ENCODE measurements at regions not wholly inside any gene's neighbourhood (a gene's known extent, or its start where the extent isn't known, plus 50 kb on each side); places are given as distances from the start of the nearest gene placed in this dataset.

- Histone ChIP-seq H3K36me3 (ENCODE audit: control insufficient read depth, insufficient read depth, low read length) (no peaks in the 10 kb centered on the region), H3K27me3 (ENCODE audit: control insufficient read depth in 2 of 2, insufficient read depth in 2 of 2, low read length in 2 of 2) (no peaks in the 10 kb centered on the region), H3K4me1 (replicated peaks in 1 of 2; ENCODE audit: control insufficient read depth in 2 of 2, insufficient read depth in 2 of 2, low read length in 2 of 2) (no peaks in the 10 kb centered on the region), H3K9me1 (ENCODE audit: control insufficient read depth, insufficient read depth, low read length) (no peaks in the 10 kb centered on the region), H2AFZ (ENCODE audit: low read depth, low read length) (no peak overlapping the region), H3K9ac (ENCODE audit: insufficient read depth in 1 of 2, low read depth in 2 of 2, low read length in 2 of 2) (no peak overlapping the region), H3K9me3 (replicated peaks; ENCODE audit: control insufficient read depth, insufficient read depth, low read depth, low read length) (no peaks in the 10 kb centered on the region), H3K4me3 (no peak overlapping the region), H3K4me2 (ENCODE audit: insufficient read depth, low read length) (no peak overlapping the region), H3K79me2 (ENCODE audit: control insufficient read depth, insufficient read depth, low read length) (no peaks in the 10 kb centered on the region), H3K27ac (ENCODE audit: extremely low read depth, low read depth, low read length) (no peak overlapping the region), H4K20me1 (replicated peaks; ENCODE audit: control insufficient read depth, insufficient read depth, low read length) (no peaks in the 10 kb centered on the region)
- no peak for DNase-seq (ENCODE audit: extremely low read depth in 1 of 4, low spot score in 3 of 4)
- intact Hi-C loops (cut with micrococcal nuclease) (no loop called here), in situ Hi-C loops (cut with MboI) (no loop called here)
- CTCF ChIA-PET (ENCODE audit: low intra/inter-chr PET ratio) = interaction anchor here (1.5 kb wide), 1 partner anchor 910 kb away, joined by 3 read pairs; no protein-coding TSS in a partner anchor
- FAIRE-seq = no peak
- BruUV-seq (replicated peaks) = no TSS peak
- ATAC-seq = no peak
- TF ChIP-seq TAF1 (IDR thresholded peaks at IDR 0.05; ENCODE audit: control insufficient read depth, extremely low read depth, insufficient read depth, low read length, severe bottlenecking) (no peak), ZBTB26 (CRISPR knock-in tag; IDR thresholded peaks at IDR 0.05) (no peak), ZNF12 (CRISPR knock-in tag; IDR thresholded peaks at IDR 0.05) (no peak), NCOA4 (IDR thresholded peaks at IDR 0.05; ENCODE audit: partially characterized antibody) (no peak)
- WGBS (ENCODE audit: insufficient coverage, low coverage, missing lambda C conversion rate) = 3% methylated on average over 4 of the region's 4 CpGs
- POLR2A ChIA-PET = no interaction called here
Measured at GRCh38 chr1:57741521-57741920, 317.7 kb upstream of the DAB1 start.

GRCh38 chr1:57736940-57737339 is 313.1 kb upstream of the DAB1 start:
- Histone ChIP-seq H3K36me3 (ENCODE audit: control insufficient read depth, insufficient read depth, low read length) (no peaks in the 10 kb centered on the region), H3K4me2 (ENCODE audit: insufficient read depth, low read length) (no peak overlapping the region), H3K27me3 (ENCODE audit: control insufficient read depth in 2 of 2, insufficient read depth in 2 of 2, low read length in 2 of 2) (no peaks in the 10 kb centered on the region), H3K79me2 (ENCODE audit: control insufficient read depth, insufficient read depth, low read length) (no peaks in the 10 kb centered on the region), H4K20me1 (replicated peaks; ENCODE audit: control insufficient read depth, insufficient read depth, low read length) (no peaks in the 10 kb centered on the region), H3K4me3 (no peak overlapping the region), H3K9ac (ENCODE audit: insufficient read depth in 1 of 2, low read depth in 2 of 2, low read length in 2 of 2) (no peak overlapping the region), H3K9me1 (ENCODE audit: control insufficient read depth, insufficient read depth, low read length) (no peaks in the 10 kb centered on the region), H3K27ac (ENCODE audit: extremely low read depth, low read depth, low read length) (no peak overlapping the region), H3K4me1 (replicated peaks in 1 of 2; ENCODE audit: control insufficient read depth in 2 of 2, insufficient read depth in 2 of 2, low read length in 2 of 2) (no peaks in the 10 kb centered on the region), H3K9me3 (replicated peaks; ENCODE audit: control insufficient read depth, insufficient read depth, low read depth, low read length) (no peaks in the 10 kb centered on the region), H2AFZ (ENCODE audit: low read depth, low read length) (no peak overlapping the region)
- no TSS peak for BruUV-seq (replicated peaks)
- ATAC-seq (no peak), DNase-seq (ENCODE audit: extremely low read depth in 1 of 4, low spot score in 3 of 4) (no peak), FAIRE-seq (no peak)
- WGBS (ENCODE audit: insufficient coverage, low coverage, missing lambda C conversion rate) = 2% methylated on average over 6 of the region's 6 CpGs
- intact Hi-C loops (cut with micrococcal nuclease) (no loop called here), in situ Hi-C loops (cut with MboI) (no loop called here)
- CTCF ChIA-PET (ENCODE audit: low intra/inter-chr PET ratio) = no interaction called here
- POLR2A ChIA-PET = no interaction called here
- TF ChIP-seq STAT6 (CRISPR knock-in tag; IDR thresholded peaks at IDR 0.05) (no peak), ZNF41 (CRISPR knock-in tag; conservative IDR thresholded peaks at IDR 0.05) (no peak), SMAD4 (CRISPR knock-in tag; conservative IDR thresholded peaks at IDR 0.05) (no peak), ZSCAN29 (IDR thresholded peaks at IDR 0.05) (no peak), BCL6 (CRISPR knock-in tag; IDR thresholded peaks at IDR 0.05) (no peak), ARNT (IDR thresholded peaks at IDR 0.05) (no peak), EHMT2 (IDR thresholded peaks at IDR 0.05) (no peak), ZNF512 (tag; IDR thresholded peaks at IDR 0.05) (no peak), U2AF1 (optimal IDR thresholded peaks at IDR 0.05; ENCODE audit: low read depth, low read length) (no peak)

Data from K562 (cell line).